ENCODE measurements at regions not wholly inside any gene's neighbourhood (a gene's known extent, or its start where the extent isn't known, plus 50 kb on each side); places are given as distances from the start of the nearest gene placed in this dataset.
"Not testable (repeated sequence)": the region's sequence is repeated elsewhere in the genome, so short reads cannot be mapped to it uniquely, and the experiment has no call there.

- Histone ChIP-seq H3K27ac (ENCODE audit: low read depth) (no peak overlapping the region), H3K4me3 (ENCODE audit: low read depth, low read length) (no peak overlapping the region), H3K36me3 (ENCODE audit: insufficient read depth) (no peaks in the 10 kb centered on the region), H3K4me1 (ENCODE audit: insufficient read depth) (no peaks in the 10 kb centered on the region)
- DNase-seq (ENCODE audit: extremely low spot score) = no peak
- 60% methylated on average over 6 of the region's 6 CpGs for WGBS
These were observed 623.8 kb upstream of the DIPK2B start for GRCh38 chrX:45824471-45824870.

- Histone ChIP-seq H3K4me1 (ENCODE audit: insufficient read depth) (no peaks in the 10 kb centered on the region), H3K4me3 (ENCODE audit: low read depth, low read length) (no peak overlapping the region), H3K36me3 (ENCODE audit: insufficient read depth) (no peaks in the 10 kb centered on the region), H3K27ac (ENCODE audit: low read depth) (no peak overlapping the region)
- WGBS = 98% methylated on average over 1 of the region's 1 CpG
- DNase-seq (ENCODE audit: extremely low spot score) = no peak
These were observed 622.9 kb upstream of the DIPK2B start for GRCh38 chrX:45823536-45823935.

- WGBS = 89% methylated on average over 3 of the region's 3 CpGs
- no peaks in the 10 kb centered on the region for H3K36me3 ChIP-seq (ENCODE audit: insufficient read depth)
These were observed 621.4 kb upstream of the DIPK2B start for GRCh38 chrX:45822124-45822523.

GRCh38 chrX:45818913-45819312 is 618.2 kb upstream of the DIPK2B start:
- Histone ChIP-seq H3K4me3 (ENCODE audit: low read depth, low read length) (no peak overlapping the region), H3K4me1 (ENCODE audit: insufficient read depth) (no peaks in the 10 kb centered on the region), H3K27ac (ENCODE audit: low read depth) (no peak overlapping the region), H3K36me3 (ENCODE audit: insufficient read depth) (no peaks in the 10 kb centered on the region)
- DNase-seq (ENCODE audit: extremely low spot score) = no peak
- 93% methylated on average over 2 of the region's 2 CpGs for whole genome bisulfite sequencing

More at GRCh38 chrX:45822124-45822523, 621.4 kb upstream of the DIPK2B start:
- no peak for DNase-seq (ENCODE audit: extremely low spot score)
- Histone ChIP-seq H3K4me1 (ENCODE audit: insufficient read depth) (no peaks in the 10 kb centered on the region), H3K27ac (ENCODE audit: low read depth) (no peak overlapping the region), H3K4me3 (ENCODE audit: low read depth, low read length) (no peak overlapping the region)

GRCh38 chrX:45815441-45815840 is 614.8 kb upstream of the DIPK2B start:
- H3K27ac ChIP-seq (ENCODE audit: low read depth) = no peak overlapping the region
- no peaks in the 10 kb centered on the region for H3K4me1 ChIP-seq (ENCODE audit: insufficient read depth)
- DNase-seq (ENCODE audit: extremely low spot score) = no peak
- no peak overlapping the region for H3K4me3 ChIP-seq (ENCODE audit: low read depth, low read length)
- WGBS = 77% methylated on average over 1 of the region's 1 CpG
- no peaks in the 10 kb centered on the region for H3K36me3 ChIP-seq (ENCODE audit: insufficient read depth)

GRCh38 chrX:45811326-45811725 is 610.6 kb upstream of the DIPK2B start:
- H3K27ac ChIP-seq (ENCODE audit: low read depth) = no peak overlapping the region
- 62% methylated on average over 6 of the region's 6 CpGs for WGBS
- no peak for DNase-seq (ENCODE audit: extremely low spot score)

GRCh38 chrX:45807572-45808425 is 607.1 kb upstream of the DIPK2B start:
- Histone ChIP-seq H3K36me3 (ENCODE audit: insufficient read depth) (no peaks in the 10 kb centered on the region), H3K4me3 (ENCODE audit: low read depth, low read length) (no peak overlapping the region), H3K4me1 (ENCODE audit: insufficient read depth) (no peaks in the 10 kb centered on the region), H3K27ac (ENCODE audit: low read depth) (no peak overlapping the region)
- 28% methylated on average over 12 of the region's 12 CpGs for WGBS
- DNase-seq (ENCODE audit: extremely low spot score) = no peak

More at GRCh38 chrX:45811326-45811725, 610.6 kb upstream of the DIPK2B start:
- no peaks in the 10 kb centered on the region for H3K36me3 ChIP-seq (ENCODE audit: insufficient read depth)
- H3K4me1 ChIP-seq (ENCODE audit: insufficient read depth) = no peaks in the 10 kb centered on the region
- no peak overlapping the region for H3K4me3 ChIP-seq (ENCODE audit: low read depth, low read length)

GRCh38 chrX:45806410-45807121 is 605.9 kb upstream of the DIPK2B start:
- Histone ChIP-seq H3K4me1 (ENCODE audit: insufficient read depth) (no peaks in the 10 kb centered on the region), H3K36me3 (ENCODE audit: insufficient read depth) (no peaks in the 10 kb centered on the region), H3K27ac (ENCODE audit: low read depth) (no peak overlapping the region), H3K4me3 (ENCODE audit: low read depth, low read length) (peak overlapping the region; percentile 4)
- WGBS = 13% methylated on average over 10 of the region's 10 CpGs
- no peak for DNase-seq (ENCODE audit: extremely low spot score)

- Histone ChIP-seq H3K27ac (ENCODE audit: low read depth) (no peak overlapping the region), H3K4me1 (ENCODE audit: insufficient read depth) (no peaks in the 10 kb centered on the region), H3K4me3 (ENCODE audit: low read depth, low read length) (no peak overlapping the region), H3K36me3 (ENCODE audit: insufficient read depth) (no peaks in the 10 kb centered on the region)
- WGBS = 95% methylated on average over 3 of the region's 3 CpGs
- no peak for DNase-seq (ENCODE audit: extremely low spot score)
These were observed 603.6 kb upstream of the DIPK2B start for GRCh38 chrX:45804276-45804675.

GRCh38 chrX:45803383-45803921 is 602.8 kb upstream of the DIPK2B start:
- Histone ChIP-seq H3K4me1 (ENCODE audit: insufficient read depth) (no peaks in the 10 kb centered on the region), H3K4me3 (ENCODE audit: low read depth, low read length) (no peak overlapping the region), H3K27ac (ENCODE audit: low read depth) (no peak overlapping the region), H3K36me3 (ENCODE audit: insufficient read depth) (no peaks in the 10 kb centered on the region)
- no peak for DNase-seq (ENCODE audit: extremely low spot score)
- 40% methylated on average over 4 of the region's 4 CpGs for WGBS

- no peak overlapping the region for H3K4me3 ChIP-seq (ENCODE audit: low read depth, low read length)
- DNase-seq (ENCODE audit: extremely low spot score) = no peak
- no peaks in the 10 kb centered on the region for H3K36me3 ChIP-seq (ENCODE audit: insufficient read depth)
- 61% methylated on average over 6 of the region's 6 CpGs for WGBS
- no peaks in the 10 kb centered on the region for H3K4me1 ChIP-seq (ENCODE audit: insufficient read depth)
- no peak overlapping the region for H3K27ac ChIP-seq (ENCODE audit: low read depth)
These were observed 600.9 kb upstream of the DIPK2B start for GRCh38 chrX:45801554-45801953.

GRCh38 chrX:45800746-45801453 is 600.2 kb upstream of the DIPK2B start:
- not testable (repeated sequence) for H3K4me3 ChIP-seq (ENCODE audit: low read depth, low read length); H3K27ac ChIP-seq (ENCODE audit: low read depth); H3K36me3 ChIP-seq (ENCODE audit: insufficient read depth); DNase-seq (ENCODE audit: extremely low spot score); H3K4me1 ChIP-seq (ENCODE audit: insufficient read depth)
- 60% methylated on average over 9 of the region's 16 CpGs for WGBS

- DNase-seq (ENCODE audit: extremely low spot score) = no peak
- no peak overlapping the region for H3K4me3 ChIP-seq (ENCODE audit: low read depth, low read length)
- H3K36me3 ChIP-seq (ENCODE audit: insufficient read depth) = no peaks in the 10 kb centered on the region
- H3K4me1 ChIP-seq (ENCODE audit: insufficient read depth) = no peaks in the 10 kb centered on the region
- H3K27ac ChIP-seq (ENCODE audit: low read depth) = no peak overlapping the region
- WGBS = 92% methylated on average over 6 of the region's 6 CpGs
These were observed 598.9 kb upstream of the DIPK2B start for GRCh38 chrX:45799576-45799975.
